ENCODE measurements at regions not wholly inside any gene's neighbourhood (a gene's known extent, or its start where the extent isn't known, plus 50 kb on each side); places are given as distances from the start of the nearest gene placed in this dataset.

- ATAC-seq (peak; percentile 63), DNase-seq (peak; percentile 58)
- Mint-ChIP-seq H3K4me3 (peak overlapping the region; percentile 16), H3K36me3 (ENCODE audit: low read depth) (no peaks in the 10 kb centered on the region), H3K27ac (no peak overlapping the region), H3K4me1 (peaks cover 26% of the 10 kb centered on the region), H3K9me3 (ENCODE audit: low read depth) (no peaks in the 10 kb centered on the region), H3K27me3 (peaks cover 26% of the 10 kb centered on the region)
- intact Hi-C loops (cut with DNase I, micrococcal nuclease) = no loop called here
- ChIA-PET CTCF (interaction anchor here (0.6 kb wide), 1 partner anchor 986 kb away, joined by 3 read pairs; no protein-coding TSS in a partner anchor), POLR2A (no interaction called here)
These were observed 94.6 kb downstream of the ZNF608 start for GRCh38 chr5:124651663-124652513.

- POLR2A ChIA-PET = no interaction called here
- DNase-seq (no peak), ATAC-seq (no peak)
- CTCF ChIA-PET = interaction anchor here (0.6 kb wide), 1 partner anchor 985 kb away, joined by 3 read pairs; no protein-coding TSS in a partner anchor
- peaks cover 30% of the 10 kb centered on the region for H3K27me3 Mint-ChIP-seq
- no peak overlapping the region for H3K4me3 Mint-ChIP-seq
- intact Hi-C loops (cut with DNase I, micrococcal nuclease) = no loop called here
- H3K4me1 Mint-ChIP-seq = peaks cover 26% of the 10 kb centered on the region
- no peaks in the 10 kb centered on the region for H3K36me3 Mint-ChIP-seq (ENCODE audit: low read depth)
- H3K27ac Mint-ChIP-seq = no peak overlapping the region
- no peaks in the 10 kb centered on the region for H3K9me3 Mint-ChIP-seq (ENCODE audit: low read depth)
These were observed 95.3 kb downstream of the ZNF608 start for GRCh38 chr5:124650951-124651662.

- ChIA-PET CTCF (no interaction called here), POLR2A (interaction anchor here (0.6 kb wide), 1 partner anchor 511 kb away, joined by 3 read pairs; no protein-coding TSS in a partner anchor)
- Mint-ChIP-seq H3K27ac (no peak overlapping the region), H3K9me3 (ENCODE audit: low read depth) (no peaks in the 10 kb centered on the region), H3K27me3 (peaks cover 34% of the 10 kb centered on the region), H3K36me3 (ENCODE audit: low read depth) (no peaks in the 10 kb centered on the region), H3K4me3 (peak overlapping the region; percentile 37), H3K4me1 (peaks cover 26% of the 10 kb centered on the region)
- no peak for DNase-seq
- intact Hi-C loops (cut with DNase I, micrococcal nuclease) = no loop called here
- ATAC-seq = no peak
These were observed 96.3 kb downstream of the ZNF608 start for GRCh38 chr5:124650147-124650561.

DNA sequence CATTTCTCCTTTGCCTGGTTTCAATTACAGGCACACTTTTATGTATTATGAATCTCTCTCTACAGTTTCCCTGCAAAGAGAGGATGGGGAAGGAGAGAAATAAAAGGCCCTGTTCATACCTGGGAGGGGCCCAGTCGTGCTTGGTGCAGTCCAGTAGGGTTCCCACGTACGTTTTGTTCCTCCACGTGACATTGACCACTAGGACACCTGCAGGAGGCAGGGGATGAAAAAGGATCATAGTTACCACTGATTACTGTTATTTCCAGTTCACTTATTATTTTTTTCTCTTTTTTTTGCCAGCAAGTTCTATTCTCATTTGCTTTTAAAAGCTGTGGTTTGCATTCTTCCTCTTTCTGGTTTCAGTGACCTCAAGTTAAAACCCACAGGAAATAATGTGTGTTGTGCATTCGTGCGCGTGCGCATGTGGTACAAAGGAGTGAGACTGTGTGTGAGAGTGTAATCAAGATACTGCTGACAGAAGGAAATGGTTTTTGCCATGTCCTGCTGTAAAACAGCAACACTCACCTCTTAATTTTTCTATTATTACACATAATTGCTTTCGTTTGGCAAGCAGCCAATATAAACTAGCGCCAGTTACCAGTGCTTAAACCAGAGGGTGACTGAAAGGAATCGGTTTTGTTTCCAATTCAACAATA, 96.8 kb downstream of the ZNF608 start:
- peak overlapping the region; percentile 37 for H3K4me3 Mint-ChIP-seq
- ATAC-seq = peak; percentile 85
- intact Hi-C loops (cut with DNase I, micrococcal nuclease) = loop anchor here (1.0 to 5.0 kb wide), 3 partner anchors 65 to 122 kb away; no protein-coding TSS in a partner anchor

DNA sequence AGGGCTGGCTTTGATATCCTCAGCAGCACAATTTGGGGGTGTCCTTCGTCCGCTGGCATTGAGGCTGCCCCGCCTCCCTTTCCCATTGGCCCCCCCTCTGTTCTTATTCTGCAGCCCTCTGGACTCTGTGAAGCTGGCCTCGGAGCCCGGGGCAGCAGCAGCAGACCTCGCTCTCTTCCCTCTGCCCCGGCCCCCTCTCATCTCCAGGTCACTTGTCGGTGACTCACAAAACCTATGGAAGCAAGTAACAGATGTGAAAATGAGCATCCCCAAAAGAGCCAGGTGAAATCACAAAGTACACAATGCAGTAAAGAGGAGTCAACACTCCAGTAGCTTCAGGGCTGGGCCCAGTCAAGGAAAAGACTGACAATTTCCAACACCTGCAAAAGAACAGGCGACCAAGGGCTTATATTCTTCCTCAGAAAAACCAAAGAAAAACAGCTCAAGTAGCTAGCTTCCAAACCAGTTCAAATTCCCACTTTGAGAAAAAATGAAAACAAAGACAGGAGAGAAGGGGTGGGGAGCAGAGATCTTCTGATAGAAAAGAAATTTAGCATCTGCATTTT, 97.5 kb downstream of the ZNF608 start:
- Mint-ChIP-seq H3K9me3 (ENCODE audit: low read depth) (no peaks in the 10 kb centered on the region), H3K36me3 (ENCODE audit: low read depth) (no peaks in the 10 kb centered on the region), H3K4me1 (peaks cover 26% of the 10 kb centered on the region), H3K4me3 (no peak overlapping the region), H3K27ac (no peak overlapping the region), H3K27me3 (peaks cover 42% of the 10 kb centered on the region)
- no peak for ATAC-seq
- ChIA-PET CTCF (interaction anchor here (1.3 kb wide), 1 partner anchor 9 kb away, joined by 3 read pairs; no protein-coding TSS in a partner anchor), POLR2A (no interaction called here)
- intact Hi-C loops (cut with DNase I, micrococcal nuclease) = loop anchor here (1.0 to 5.0 kb wide), 3 partner anchors 65 to 122 kb away; no protein-coding TSS in a partner anchor
- no peak for DNase-seq

More for the DNA sequence above, 96.8 kb downstream of the ZNF608 start:
- ChIA-PET POLR2A (interaction anchor here (0.6 kb wide), 1 partner anchor 511 kb away, joined by 3 read pairs; no protein-coding TSS in a partner anchor), CTCF (interaction anchor here (1.3 kb wide), 1 partner anchor 10 kb away, joined by 3 read pairs; no protein-coding TSS in a partner anchor)
- peak; percentile 78 for DNase-seq
- Mint-ChIP-seq H3K36me3 (ENCODE audit: low read depth) (no peaks in the 10 kb centered on the region), H3K27me3 (peaks cover 37% of the 10 kb centered on the region), H3K27ac (no peak overlapping the region), H3K4me1 (peaks cover 26% of the 10 kb centered on the region), H3K9me3 (ENCODE audit: low read depth) (no peaks in the 10 kb centered on the region)

DNA sequence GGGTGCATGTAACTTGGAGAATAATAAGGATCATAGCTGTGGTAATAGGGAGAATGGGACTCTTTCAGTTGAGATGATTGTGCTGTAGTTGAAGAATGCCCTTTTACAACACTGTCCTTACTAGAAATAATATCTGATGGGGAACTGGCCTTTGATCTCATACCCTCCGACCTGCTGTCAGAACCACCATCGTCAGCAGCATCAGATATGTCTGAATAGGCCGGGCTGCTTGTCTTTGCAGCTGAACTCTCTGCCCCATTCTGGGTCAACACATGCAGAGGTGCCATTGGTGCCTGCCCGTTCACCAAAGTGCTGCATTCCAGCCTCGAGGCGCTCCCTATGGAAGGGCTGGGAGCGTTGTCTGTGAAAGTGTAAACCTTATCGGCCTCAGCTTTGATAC, 99.1 kb downstream of the ZNF608 start:
- peaks cover 26% of the 10 kb centered on the region for H3K4me1 Mint-ChIP-seq
- no peak for DNase-seq
- no peak overlapping the region for H3K4me3 Mint-ChIP-seq
- H3K27me3 Mint-ChIP-seq = peaks cover 47% of the 10 kb centered on the region
- ChIA-PET CTCF (no interaction called here), POLR2A (no interaction called here)
- H3K9me3 Mint-ChIP-seq (ENCODE audit: low read depth) = no peaks in the 10 kb centered on the region
- no peak for ATAC-seq
- no peak overlapping the region for H3K27ac Mint-ChIP-seq
- H3K36me3 Mint-ChIP-seq (ENCODE audit: low read depth) = no peaks in the 10 kb centered on the region
- intact Hi-C loops (cut with DNase I, micrococcal nuclease) = loop anchor here in 1 of 2 experiments (5.0 kb wide), 1 partner anchor 120 kb away; no protein-coding TSS in a partner anchor

DNA sequence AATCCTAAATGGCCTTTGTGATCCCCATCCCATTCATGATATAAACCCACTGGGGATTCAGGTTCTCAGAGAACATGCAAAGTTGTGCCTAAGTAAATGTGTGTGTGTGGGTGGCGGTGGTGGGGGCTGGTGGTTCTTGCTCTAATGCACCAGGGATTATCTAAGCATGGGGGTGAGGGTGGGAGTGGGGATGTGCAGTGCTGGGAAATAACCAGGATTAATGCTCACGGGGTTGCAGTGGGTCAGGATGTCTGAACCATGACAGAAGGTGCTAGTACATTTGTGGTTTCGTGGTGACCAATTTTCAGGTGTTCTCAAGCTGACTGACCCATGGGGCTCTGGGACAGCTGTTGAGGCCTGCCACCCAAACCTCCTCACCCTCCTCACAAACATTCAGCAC, 101.0 kb downstream of the ZNF608 start:
- DNase-seq (no peak), ATAC-seq (no peak)
- CTCF ChIA-PET = interaction anchor here (0.7 kb wide), 1 partner anchor 983 kb away, joined by 3 read pairs; no protein-coding TSS in a partner anchor
- Mint-ChIP-seq H3K9me3 (ENCODE audit: low read depth) (no peaks in the 10 kb centered on the region), H3K36me3 (ENCODE audit: low read depth) (no peaks in the 10 kb centered on the region), H3K27me3 (peaks cover 47% of the 10 kb centered on the region), H3K4me3 (no peak overlapping the region), H3K27ac (no peak overlapping the region), H3K4me1 (peaks cover 21% of the 10 kb centered on the region)
- intact Hi-C loops (cut with DNase I, micrococcal nuclease) = loop anchor here in 1 of 2 experiments (5.0 kb wide), 1 partner anchor 118 kb away; no protein-coding TSS in a partner anchor
- POLR2A ChIA-PET = no interaction called here

GRCh38 chr5:124644582-124644981, 101.9 kb downstream of the ZNF608 start:
- POLR2A ChIA-PET = no interaction called here
- Mint-ChIP-seq H3K27me3 (peaks cover 52% of the 10 kb centered on the region), H3K4me3 (no peak overlapping the region), H3K4me1 (peaks cover 14% of the 10 kb centered on the region), H3K9me3 (ENCODE audit: low read depth) (no peaks in the 10 kb centered on the region), H3K36me3 (ENCODE audit: low read depth) (no peaks in the 10 kb centered on the region), H3K27ac (no peak overlapping the region)
- DNase-seq = no peak
- ATAC-seq = no peak
- CTCF ChIA-PET = no interaction called here
- intact Hi-C loops (cut with DNase I, micrococcal nuclease) = no loop called here

DNA sequence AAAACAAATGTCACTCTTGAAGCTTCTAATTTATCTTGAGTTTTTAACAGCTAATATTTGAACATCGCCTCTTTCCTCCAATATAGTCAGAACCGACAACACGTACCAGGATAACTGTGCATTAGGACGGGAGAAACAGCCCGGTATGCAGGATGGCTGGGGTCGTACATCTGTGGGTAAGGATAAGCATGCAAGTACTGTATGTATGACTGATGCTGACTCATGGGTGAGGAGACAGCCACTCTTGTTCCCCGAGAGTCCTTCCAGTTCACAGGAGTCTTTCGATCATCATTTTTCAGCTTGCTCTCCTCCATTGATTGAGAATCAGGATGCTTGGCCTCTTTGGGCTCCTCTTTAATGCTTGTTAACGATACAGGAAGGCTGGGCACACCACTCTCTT, 102.3 kb downstream of the ZNF608 start:
- no peak overlapping the region for H3K27ac Mint-ChIP-seq
- CTCF ChIA-PET = no interaction called here
- H3K4me3 Mint-ChIP-seq = no peak overlapping the region
- POLR2A ChIA-PET = no interaction called here
- no peaks in the 10 kb centered on the region for H3K36me3 Mint-ChIP-seq (ENCODE audit: low read depth)
- ATAC-seq = no peak
- H3K9me3 Mint-ChIP-seq (ENCODE audit: low read depth) = no peaks in the 10 kb centered on the region
- peaks cover 9% of the 10 kb centered on the region for H3K4me1 Mint-ChIP-seq
- H3K27me3 Mint-ChIP-seq = peaks cover 56% of the 10 kb centered on the region
- no peak for DNase-seq
- intact Hi-C loops (cut with DNase I, micrococcal nuclease) = no loop called here

GRCh38 chr5:124643336-124643735, 103.1 kb downstream of the ZNF608 start:
- Mint-ChIP-seq H3K9me3 (ENCODE audit: low read depth) (no peaks in the 10 kb centered on the region), H3K4me1 (peaks cover 1% of the 10 kb centered on the region), H3K27ac (no peak overlapping the region), H3K4me3 (no peak overlapping the region), H3K36me3 (ENCODE audit: low read depth) (no peaks in the 10 kb centered on the region), H3K27me3 (peaks cover 55% of the 10 kb centered on the region)
- ATAC-seq (no peak), DNase-seq (no peak)
- intact Hi-C loops (cut with DNase I, micrococcal nuclease) = no loop called here
- ChIA-PET POLR2A (no interaction called here), CTCF (no interaction called here)

DNA sequence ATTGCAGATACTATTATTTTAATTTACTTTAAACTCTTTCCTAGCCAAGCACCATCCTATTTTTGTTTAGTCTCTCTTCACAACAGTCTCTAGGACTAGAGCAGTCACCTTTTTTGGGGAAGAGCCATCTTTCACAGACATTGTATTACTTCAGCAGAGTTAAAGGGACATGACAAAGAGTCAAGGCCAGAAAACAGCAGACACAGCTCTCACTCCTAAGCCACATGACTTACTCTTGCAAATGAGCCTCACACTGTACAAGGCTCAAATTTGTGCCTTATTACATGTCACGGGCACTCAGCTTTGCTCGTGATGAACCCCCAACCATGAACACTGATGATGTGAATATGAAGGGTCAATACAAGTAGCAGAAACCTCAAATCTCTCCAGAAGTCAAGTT, 104.3 kb downstream of the ZNF608 start:
- ChIA-PET POLR2A (no interaction called here), CTCF (no interaction called here)
- intact Hi-C loops (cut with DNase I, micrococcal nuclease) = no loop called here
- Mint-ChIP-seq H3K4me3 (no peak overlapping the region), H3K4me1 (no peaks in the 10 kb centered on the region), H3K36me3 (ENCODE audit: low read depth) (no peaks in the 10 kb centered on the region), H3K27me3 (peaks cover 47% of the 10 kb centered on the region), H3K9me3 (ENCODE audit: low read depth) (no peaks in the 10 kb centered on the region), H3K27ac (no peak overlapping the region)
- ATAC-seq = no peak
- no peak for DNase-seq

All from activated CD4-positive, alpha-beta T cell treated with anti-CD3 and anti-CD28 coated beads for 36 hours (primary cell).